NCI-H2227 (cell line): ENCODE measurements at regions not wholly inside any gene's neighbourhood (a gene's known extent, or its start where the extent isn't known, plus 50 kb on each side); places are given as distances from the start of the nearest gene placed in this dataset.

ENCODE experiments used
- DNase-seq: peaks from one replicate; lab custom pipeline; 2025; ENCODE audit not compliant: unreplicated experiment; lab: John Stamatoyannopoulos, UW

DNA sequence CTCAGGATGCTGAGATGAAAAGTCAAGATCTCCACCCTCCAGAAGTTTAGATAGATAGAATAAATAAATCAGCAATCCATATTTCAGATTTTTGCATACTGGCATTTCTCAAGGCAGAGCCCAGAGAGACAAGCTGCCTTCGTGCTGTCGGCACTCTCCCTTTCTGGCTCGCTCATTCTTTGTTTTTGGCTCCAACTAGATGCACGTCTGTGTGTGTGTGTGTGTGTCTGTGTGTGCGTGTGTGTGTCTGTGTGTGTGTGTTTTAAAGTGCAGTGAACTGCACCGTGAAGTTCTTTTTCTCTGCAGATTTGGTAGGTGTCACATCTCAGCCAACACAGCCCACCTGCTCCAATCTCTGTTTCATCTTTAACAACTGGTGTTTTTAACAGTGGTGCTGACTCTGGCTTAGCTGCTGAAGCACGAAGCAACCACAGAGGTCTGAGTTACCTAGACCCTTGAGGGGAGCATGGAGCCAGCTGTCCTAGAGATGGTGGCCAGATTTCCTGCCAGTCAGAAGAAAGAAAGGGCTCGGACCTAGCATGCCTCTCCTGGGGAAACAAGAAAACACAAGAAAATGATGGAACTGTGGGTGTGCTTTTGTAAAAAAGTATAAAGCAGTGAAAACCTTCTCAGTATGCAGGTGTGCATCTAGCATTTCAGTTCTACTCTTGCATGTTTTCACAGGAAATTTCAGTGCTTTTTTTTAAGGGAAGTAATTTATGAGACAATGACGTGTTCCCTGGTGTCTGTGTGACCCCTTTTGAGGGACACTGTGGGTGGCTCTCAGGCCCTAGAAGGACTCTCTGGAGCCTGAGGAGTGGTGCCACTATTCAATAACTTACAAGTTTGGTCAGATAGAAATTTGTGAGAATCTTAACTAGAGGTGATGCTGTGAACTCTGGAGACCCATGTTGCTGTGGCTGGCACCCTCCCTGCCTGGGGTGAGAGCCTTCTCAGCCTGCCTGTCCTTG, 364.3 kb downstream of the RNF144A start:
- no peak for DNase-seq

DNA sequence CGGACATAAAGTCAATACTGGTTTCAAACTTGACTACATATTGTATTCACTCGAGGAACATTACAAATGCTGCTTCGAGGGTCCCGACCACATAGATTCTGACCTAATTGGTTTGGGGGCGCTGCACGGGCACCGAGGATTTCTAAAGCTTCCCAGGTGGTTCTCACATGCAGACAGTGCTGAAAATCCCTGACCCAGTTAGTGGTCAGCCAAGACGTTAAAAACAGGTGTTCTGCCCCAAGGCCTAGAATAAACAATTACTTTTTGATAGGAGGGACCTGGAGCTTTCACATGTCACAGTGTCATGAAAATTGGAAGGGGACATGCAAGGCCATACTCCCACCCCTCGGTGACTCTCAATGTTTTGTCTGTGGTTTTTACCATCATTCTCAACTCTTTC, 368.9 kb downstream of the RNF144A start:
- no peak for DNase-seq

DNA sequence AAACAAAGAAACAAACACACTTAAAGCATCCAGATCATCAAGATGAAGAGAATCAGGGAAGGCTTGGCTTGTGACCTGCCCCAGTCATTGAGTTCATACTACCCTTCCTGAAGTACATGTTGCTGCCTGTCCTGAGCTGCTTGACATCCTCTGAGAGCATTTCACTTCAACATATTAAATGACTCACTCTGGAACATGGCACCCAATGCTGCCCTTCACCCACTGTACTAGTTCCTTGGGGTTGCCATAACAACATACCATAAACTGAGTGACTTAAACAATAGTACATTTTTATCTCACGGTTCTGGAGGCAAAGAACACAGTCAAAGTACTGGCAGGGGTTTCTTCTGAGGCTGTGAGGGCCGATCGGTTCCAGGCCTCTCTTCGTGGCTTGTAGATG, 371.3 kb downstream of the RNF144A start:
- DNase-seq: no peak

DNA sequence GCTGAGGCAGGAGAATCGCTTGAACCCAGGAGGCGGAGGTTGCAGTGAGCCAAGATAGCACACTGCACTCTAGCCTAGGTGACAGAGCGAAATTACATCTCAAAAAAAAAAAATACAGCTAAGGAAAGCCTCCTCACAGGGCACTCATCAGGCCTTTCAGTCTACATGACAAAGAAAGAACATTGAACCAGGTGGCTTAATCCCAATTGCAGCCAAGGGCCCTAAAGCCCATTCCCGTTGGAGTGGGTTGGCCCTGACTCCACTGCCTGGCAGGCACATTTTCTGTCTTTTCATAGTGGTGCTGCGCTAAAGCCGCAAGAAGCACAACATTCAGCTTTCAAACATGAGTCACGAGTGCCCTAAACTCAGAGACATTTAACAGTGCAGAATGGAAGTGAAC, 372.5 kb downstream of the RNF144A start:
- DNase-seq: no peak

DNA sequence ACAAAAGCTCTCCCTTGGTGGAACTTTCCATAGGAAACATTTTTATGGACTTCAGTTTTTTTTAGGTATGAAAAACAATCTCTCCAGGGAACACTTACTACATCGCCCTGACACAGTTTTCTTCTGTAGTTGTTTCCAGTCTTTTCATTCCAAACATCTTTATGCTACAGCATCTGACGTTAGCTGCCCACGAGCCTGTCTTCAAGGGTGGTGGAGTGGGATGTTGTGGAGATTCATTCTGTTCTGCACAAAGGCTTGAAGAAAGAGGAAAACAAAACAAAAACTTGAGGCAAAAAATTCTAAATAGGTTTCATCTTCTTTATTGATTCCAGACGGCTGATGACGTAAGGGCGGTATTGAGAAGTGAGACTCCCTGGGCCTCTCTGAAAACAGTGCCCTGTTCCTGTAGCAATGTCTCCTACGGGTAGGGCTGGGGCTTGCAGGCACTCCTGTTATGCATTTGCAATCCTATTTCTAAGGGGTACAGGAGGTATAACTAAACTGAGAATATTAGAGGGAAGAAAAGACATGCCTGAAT, 375.0 kb downstream of the RNF144A start:
- no peak for DNase-seq

DNA sequence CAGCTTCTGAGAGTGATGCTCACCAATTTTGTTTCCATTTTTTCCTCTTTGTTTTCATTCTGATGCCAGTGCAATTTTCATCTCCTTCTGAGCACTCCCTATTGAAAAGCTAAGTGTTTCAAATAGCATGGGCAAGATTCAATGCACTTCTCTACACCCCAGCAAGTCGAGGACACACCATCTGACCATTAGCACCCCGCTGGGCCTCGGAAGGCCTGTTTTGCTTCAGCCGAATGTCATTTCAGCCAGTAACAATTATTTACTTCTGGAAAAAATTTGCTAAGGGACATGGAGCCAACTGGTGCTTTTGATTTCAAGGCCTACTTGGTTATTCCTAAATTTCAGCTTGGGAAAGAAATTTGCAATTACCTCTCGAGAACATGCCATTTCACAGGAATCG, 392.4 kb downstream of the RNF144A start:
- DNase-seq: peak; percentile 76

DNA sequence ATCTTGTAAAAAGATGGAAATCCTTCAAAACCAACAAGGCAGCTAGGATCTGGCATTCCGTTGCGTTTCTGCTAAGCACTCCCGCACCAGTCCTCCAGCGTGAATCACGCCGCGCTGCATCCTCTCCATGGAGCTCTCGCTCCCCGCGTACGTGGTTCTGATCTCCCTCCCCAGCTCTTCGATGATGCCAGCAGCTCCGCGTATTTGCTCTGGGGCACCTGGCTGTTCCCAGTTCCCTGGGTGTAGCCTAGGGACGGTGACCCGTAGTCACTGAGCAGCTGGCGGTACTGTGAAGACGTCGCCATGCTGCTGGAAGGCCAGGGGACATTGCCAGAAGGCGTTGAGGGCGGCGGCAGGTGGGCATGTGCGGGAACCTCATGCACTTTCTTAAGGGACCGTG, 407.5 kb downstream of the RNF144A start:
- no peak for DNase-seq

DNA sequence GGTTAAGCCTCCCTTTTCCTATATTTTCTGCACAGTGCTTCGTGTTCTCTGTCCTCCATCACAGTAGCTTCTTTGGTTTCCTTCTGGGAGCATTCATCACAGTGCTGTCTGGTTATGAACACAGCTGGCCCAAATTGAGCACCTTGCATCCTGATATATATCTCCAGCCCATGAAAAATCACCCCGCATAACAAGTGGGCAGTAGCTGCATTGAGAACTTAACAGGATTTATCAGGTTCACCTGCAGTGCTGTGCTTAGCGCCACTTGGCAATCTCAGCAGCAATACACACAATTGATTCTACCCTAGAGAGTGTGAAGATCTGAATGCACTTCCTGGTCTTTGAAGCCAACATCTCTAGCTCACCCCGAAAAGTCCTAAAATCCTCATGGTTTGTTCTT, 408.0 kb downstream of the RNF144A start:
- DNase-seq: no peak

DNA sequence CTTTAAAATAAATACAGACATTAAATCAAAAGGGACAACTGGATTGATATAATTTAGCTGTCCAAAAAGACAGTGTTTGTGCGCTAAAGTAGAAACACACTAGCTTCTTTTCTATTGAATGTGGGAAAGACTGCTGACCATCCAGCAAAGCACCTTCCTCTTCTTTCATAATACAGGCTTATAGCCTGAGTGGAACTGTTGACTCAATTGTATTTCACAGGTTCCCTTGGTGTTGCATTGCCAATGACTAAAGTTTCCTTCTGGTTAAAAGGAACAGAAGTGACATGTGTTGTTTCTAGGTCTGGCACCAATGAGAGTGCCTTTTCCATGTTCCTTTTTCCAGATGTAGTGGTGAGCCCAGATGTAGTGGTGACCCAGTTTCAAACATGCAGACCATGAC, 412.3 kb downstream of the RNF144A start:
- no peak for DNase-seq

DNA sequence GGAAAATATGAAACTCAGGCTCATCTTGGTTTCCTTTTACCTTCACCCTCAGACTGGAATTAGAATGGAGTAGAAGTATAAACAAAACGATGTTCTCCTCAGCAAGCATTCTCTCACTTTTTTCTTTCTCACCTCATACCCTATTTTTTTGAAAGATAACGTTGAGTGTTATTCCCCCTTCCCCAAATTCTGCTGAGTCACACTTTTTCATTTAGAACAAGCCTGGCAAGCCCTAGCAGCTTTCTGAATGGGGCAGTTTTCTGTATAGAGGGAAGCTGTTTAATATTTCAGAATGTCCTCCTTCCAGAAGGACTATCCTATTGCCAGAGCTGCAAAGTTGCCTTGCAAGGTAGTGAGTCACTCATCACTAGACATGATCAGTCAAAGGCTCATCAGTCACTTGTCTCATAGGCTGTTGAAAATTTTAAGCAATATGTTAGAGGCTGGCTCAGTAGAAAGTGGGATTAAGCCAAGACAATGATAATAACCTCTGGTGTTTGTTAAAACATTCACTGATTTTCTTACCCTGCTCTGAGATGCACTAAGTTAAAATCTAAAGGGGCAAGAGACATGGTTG, 416.1 kb downstream of the RNF144A start:
- no peak for DNase-seq

DNA sequence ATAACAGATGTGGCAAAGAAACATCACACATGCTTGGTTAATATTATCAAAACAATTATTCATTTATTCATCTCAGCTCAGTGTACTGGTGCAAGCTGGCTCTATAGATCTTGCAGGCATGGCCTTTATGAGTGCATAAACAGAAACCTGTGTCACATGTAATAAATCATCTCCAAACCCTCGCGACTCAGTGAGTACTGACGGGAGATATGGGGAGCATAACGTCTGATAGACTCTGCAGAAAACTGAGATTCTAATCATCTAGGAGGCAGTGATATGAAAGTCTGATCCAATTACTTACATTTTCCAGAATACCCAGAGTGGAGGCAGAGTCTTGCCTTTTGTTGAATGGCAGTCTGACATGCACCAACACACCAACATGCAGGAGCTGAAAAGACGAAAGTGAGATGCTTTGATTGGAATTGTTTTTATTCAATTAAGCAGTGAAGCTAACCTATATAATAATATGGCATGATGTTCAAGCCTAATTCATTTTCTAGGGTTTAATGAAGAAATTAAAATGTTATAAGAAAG, 416.8 kb downstream of the RNF144A start:
- no peak for DNase-seq

DNA sequence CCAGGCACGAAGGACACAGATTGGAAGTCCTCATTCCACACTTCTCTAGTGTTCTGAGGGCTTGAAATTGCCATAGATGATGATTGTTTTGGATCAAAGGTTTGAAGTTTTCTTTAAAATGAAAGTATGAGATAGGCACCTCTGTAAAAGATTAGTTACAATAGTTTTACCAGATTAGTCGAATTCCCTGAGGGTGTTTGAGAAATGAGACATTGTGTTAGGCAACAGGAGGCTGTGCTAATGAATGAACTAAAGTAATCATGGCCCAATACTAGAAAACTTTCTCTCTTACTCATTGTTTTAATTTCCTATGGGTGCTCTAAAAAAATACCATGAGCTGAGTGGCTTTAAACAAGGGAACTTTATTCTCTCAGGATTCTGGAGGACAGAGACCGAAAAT, 421.7 kb downstream of the RNF144A start:
- no peak for DNase-seq

DNA sequence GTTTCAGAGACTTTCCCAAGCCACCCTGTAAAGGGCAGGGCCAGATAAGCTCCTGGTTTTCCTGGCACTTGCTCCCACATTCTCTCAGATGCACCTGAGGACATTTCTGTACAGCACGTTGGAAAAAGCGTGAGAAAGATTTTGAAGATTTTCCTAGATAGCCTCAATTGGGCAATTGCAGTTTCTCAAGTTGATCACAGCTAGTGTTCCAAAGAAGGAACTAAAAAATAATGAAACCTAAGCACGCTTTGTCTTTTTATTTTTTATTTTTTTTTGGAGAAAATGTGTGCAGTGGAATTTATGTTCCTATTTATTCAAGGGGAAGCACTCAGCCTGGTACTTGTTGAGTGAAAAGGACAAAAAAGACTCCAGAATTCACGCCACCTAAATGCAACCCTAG, 429.1 kb downstream of the RNF144A start:
- no peak for DNase-seq

DNA sequence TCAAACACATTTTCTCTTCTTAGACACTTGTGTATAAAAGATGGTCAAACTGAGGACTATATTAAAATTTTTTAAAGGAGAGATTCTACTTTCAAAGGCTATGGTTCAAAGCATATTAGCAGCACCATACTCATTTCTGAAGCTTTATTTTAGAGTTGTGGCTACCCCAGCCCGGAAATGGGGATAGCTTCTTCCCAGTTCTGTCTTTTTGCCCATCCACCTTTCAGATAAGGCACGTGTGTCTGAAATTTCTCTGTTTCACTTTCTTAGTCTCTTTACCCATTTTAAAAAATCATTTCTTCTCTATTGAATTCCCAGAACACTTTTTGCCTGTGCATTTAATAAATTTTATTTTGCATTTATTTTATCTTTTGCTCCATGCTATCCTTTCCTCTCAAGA, 431.5 kb downstream of the RNF144A start:
- DNase-seq: no peak

DNA sequence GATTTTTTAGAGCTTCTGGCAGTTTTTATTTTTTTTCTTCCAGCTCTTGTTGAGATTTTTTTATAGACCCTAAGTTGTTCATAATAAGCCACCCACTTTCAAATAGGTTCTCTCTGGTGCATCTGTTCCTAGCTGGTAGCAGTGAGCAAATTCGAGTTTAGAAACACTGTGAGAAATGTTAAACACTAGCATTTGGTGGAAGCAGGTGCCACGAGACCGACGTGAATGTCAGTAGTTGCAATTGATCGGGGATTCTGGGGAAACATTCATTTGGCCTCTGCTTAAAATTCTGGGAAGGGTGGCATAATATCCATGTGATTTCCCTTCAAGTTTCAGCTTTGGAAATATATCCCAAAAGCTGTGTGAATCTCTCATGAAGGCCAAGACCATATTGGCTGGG, 435.0 kb downstream of the RNF144A start:
- no peak for DNase-seq

DNA sequence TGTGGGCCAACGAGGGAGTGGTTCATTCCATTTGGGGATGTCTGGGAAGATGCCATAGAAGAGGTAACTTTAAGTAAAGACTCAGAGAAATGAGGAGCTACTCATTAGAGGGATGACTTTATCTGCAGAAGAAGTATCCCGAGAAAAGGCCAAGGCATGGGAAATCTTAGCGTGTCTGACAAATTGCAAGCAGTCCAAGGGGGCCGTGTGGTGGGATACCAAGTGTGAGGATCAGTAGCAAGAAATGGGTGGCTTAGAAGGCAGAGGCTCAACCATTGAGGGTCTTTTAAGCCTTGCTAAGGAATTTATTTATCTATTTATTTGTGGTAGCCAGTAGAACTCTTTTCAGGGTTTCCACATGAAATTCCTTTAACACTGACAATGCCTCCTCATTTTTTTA, 436.4 kb downstream of the RNF144A start:
- no peak for DNase-seq

DNA sequence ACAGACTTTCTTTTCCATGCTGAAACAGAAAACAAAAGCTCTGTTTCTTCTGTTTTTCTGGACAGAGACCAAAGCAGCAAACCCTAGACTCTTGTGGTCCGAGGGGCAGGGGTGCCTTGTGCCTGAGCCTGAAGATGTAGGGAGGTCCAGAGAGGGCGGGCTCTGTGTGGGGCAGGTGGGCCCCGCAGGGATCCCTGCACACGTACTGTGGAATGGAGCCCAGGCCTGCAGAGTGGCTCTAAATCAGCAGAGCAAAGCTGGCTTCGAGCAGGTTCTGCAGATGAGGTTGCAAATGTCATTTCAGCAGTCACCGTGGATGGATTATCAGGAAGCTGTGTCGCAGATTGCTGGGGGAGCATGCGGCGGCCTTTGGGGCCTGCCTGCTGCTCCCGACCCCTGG, 438.6 kb downstream of the RNF144A start:
- DNase-seq: no peak

DNA sequence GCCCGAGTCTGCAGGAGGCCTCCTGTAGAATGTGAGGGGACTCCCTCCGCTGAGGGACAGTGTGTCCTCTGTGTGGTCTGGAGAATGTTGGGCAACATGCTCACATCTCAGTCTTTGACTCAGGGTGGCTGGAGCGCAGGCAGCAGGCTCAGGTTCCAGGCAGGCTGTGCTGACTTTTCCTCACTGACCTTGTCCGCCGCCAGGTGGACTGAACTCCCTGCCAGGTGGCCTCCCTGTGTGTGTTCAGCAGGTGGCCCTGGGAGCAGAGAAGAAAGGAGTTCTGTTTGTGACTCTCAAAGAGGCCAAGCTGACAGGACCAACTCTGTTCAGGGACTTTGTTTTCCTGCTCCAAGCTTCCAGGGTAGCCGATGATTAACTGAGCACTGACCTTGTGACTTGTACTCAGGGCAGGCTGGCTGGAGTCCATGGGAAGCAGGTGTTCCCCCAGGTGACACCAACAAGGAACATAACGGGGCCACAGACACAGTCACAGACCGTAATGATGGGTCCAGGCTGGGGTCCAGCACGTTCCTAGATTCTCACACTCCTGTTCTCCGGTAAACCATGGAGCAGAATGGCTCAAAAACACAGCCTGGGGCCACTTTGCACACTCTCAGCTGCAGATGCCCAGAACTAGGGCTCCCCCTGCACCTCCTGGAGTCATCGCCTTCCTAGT, 439.8 kb downstream of the RNF144A start:
- DNase-seq: no peak

DNA sequence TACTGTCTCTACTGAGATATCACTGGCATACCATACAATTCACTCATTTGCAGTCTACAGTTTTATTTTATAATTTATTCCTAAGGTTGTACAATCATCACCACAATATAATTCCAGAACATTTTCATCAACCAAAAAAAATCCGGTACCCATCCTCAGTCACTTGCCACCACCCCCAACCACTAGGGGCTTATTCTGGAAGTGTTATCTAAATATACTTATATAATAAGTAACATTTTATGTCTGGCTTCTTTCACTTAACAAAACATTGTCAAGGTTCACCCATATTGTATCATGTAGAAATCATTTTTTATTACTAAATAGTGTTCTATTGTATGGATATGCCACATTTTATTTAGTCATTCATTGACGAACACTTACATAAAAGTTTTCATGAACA, 440.8 kb downstream of the RNF144A start:
- DNase-seq: no peak

DNA sequence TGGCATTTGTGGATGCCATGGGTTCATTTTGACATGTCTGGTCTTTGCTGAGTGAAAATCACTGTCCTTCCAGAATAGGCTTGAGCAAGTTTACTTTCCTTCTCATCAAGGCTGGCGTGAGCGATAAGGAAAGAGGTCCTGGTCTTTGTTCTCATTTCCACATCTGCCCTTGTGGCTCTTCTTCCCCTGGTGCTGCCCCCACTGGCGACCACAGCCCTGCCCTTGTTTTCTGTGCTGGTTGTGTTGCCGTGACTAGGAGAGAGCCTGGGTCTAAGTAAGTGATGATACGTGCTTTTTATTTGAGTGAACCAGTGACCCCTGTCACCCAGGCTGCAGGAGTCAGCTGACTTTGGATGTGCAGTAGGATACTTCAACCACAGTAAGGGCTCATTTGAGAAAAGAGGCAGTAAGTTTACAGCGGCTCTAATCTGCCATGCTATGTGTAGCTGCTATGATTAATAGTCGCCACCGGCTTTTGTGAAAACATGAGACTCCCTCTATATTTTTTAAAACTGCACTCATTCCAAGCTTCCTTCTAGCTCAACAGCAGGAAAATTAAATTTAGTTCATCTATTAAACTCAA, 441.7 kb downstream of the RNF144A start:
- DNase-seq: no peak

DNA sequence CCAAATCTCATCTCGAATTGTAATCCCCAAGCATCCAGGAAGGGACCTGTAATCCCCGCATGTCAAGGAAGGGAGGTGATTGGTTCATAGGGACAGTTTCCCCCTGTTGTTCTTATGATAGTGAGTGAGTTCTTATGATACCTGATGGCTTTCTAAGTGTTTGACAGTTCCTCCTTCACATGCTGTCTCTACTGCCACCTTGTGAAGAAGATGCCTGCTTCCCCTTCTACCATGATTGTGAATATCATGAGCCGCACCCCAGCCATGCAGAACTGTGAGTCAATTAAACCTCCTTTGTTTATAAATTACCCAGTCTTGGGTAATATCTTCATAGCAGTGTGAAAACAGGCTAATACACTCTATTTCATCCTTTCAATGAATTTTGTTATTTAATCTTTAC, 446.7 kb downstream of the RNF144A start:
- no peak for DNase-seq
